Right atrium auricular region (tissue), 2 donors: ENCODE measurements at regions not wholly inside any gene's neighbourhood (a gene's known extent, or its start where the extent isn't known, plus 50 kb on each side); places are given as distances from the start of the nearest gene placed in this dataset.
"Not testable (repeated sequence)": the region's sequence is repeated elsewhere in the genome, so short reads cannot be mapped to it uniquely, and the experiment has no call there.

Experiments
- DNase-seq: peaks from one replicate; pipeline ENCODE4 v3.0.0-alpha.2; 2019; ENCODE audit warnings: low spot score
- H3K27ac ChIP-seq, 2 donors: fragments of 200-600 bp; sonication (generic); 1 replicate in 1 of 2; 2 replicates in 1 of 2; pipeline ENCODE4 v1.5.1; 2016 to 2019
- H3K27me3 ChIP-seq, 2 donors: fragments of 200-600 bp; sonication (generic); one replicate each; pipeline versions ENCODE4 v1.5.1 to v1.6.0; 2017 to 2019
- H3K36me3 ChIP-seq: fragments of 200-600 bp; sonication (generic); one replicate; pipeline ENCODE4 v1.5.1; 2016
- H3K4me1 ChIP-seq, 2 donors: fragments of 200-600 bp; sonication (generic); one replicate each; pipeline versions ENCODE4 v1.5.1 to v1.6.0; 2017 to 2019
- H3K4me3 ChIP-seq, 2 donors: fragments of 200-600 bp; sonication (generic); 1 replicate in 1 of 2; 2 replicates in 1 of 2; pipeline ENCODE4 v1.5.1; 2017 to 2019; ENCODE audit warnings: mild to moderate bottlenecking in 1 of 2, moderate library complexity in 1 of 2
- H3K9me3 ChIP-seq, 2 donors: fragments of 200-600 bp; sonication (generic); one replicate each; pipeline ENCODE4 v1.5.1; 2019
- CTCF ChIP-seq, 2 donors: fragments of 200-600 bp; sonication (generic); IDR thresholded peaks; one replicate each; pipeline ENCODE4 v1.5.1; 2019; ENCODE audit warnings: antibody characterized with exemption in 2 of 2

- no peak overlapping the region for H3K4me3 ChIP-seq
- H3K27ac ChIP-seq = no peak overlapping the region
- H3K4me1 ChIP-seq = no peaks in the 10 kb centered on the region
- H3K27me3 ChIP-seq = no peaks in the 10 kb centered on the region
- no peaks in the 10 kb centered on the region for H3K9me3 ChIP-seq
- DNase-seq = no peak
- no peaks in the 10 kb centered on the region for H3K36me3 ChIP-seq
- no peak for TF ChIP-seq CTCF (IDR thresholded peaks at IDR 0.05)
Measured at GRCh38 chr10:60589376-60589775, 188.9 kb upstream of the CDK1 start.

GRCh38 chr10:60581782-60582181 lies 192.1 kb upstream of the ANK3 start:
- not testable (repeated sequence) for H3K27ac ChIP-seq, H3K4me1 ChIP-seq, H3K36me3 ChIP-seq, H3K4me3 ChIP-seq, H3K9me3 ChIP-seq, DNase-seq, H3K27me3 ChIP-seq

- no peak for DNase-seq
- Histone ChIP-seq H3K27me3 (no peaks in the 10 kb centered on the region), H3K36me3 (no peaks in the 10 kb centered on the region), H3K9me3 (no peaks in the 10 kb centered on the region), H3K27ac (no peak overlapping the region), H3K4me1 (peaks cover 0 to 10% of the 10 kb centered on the region in 2 donors), H3K4me3 (no peak overlapping the region)
- TF ChIP-seq CTCF (IDR thresholded peaks at IDR 0.05) = no peak
Measured at GRCh38 chr10:60578217-60578616, 188.5 kb upstream of the ANK3 start.

- no peak for TF ChIP-seq CTCF (IDR thresholded peaks at IDR 0.05)
- H3K27me3 ChIP-seq = no peaks in the 10 kb centered on the region
Measured at GRCh38 chr10:60576130-60577069, 186.7 kb upstream of the ANK3 start.

GRCh38 chr10:60575105-60575504 lies 185.4 kb upstream of the ANK3 start:
- no peaks in the 10 kb centered on the region for H3K9me3 ChIP-seq
- H3K27ac ChIP-seq = no peak overlapping the region
- H3K4me1 ChIP-seq = peaks cover 0 to 14% of the 10 kb centered on the region in 2 donors
- no peak for DNase-seq
- no peak for TF ChIP-seq CTCF (IDR thresholded peaks at IDR 0.05)
- H3K36me3 ChIP-seq = no peaks in the 10 kb centered on the region
- no peak overlapping the region for H3K4me3 ChIP-seq
- no peaks in the 10 kb centered on the region for H3K27me3 ChIP-seq

More at GRCh38 chr10:60576130-60577069, 186.7 kb upstream of the ANK3 start:
- Histone ChIP-seq H3K9me3 (no peaks in the 10 kb centered on the region), H3K36me3 (no peaks in the 10 kb centered on the region), H3K27ac (peak overlapping the region; percentile 9 to 61), H3K4me1 (peaks cover 0 to 14% of the 10 kb centered on the region in 2 donors), H3K4me3 (peak overlapping the region in 1 of 2 donors; percentile 12)
- DNase-seq = no peak

GRCh38 chr10:60574388-60574787 lies 184.7 kb upstream of the ANK3 start:
- no peak overlapping the region for H3K27ac ChIP-seq
- no peaks in the 10 kb centered on the region for H3K27me3 ChIP-seq
- H3K36me3 ChIP-seq = no peaks in the 10 kb centered on the region
- TF ChIP-seq CTCF (IDR thresholded peaks at IDR 0.05) = no peak
- H3K4me1 ChIP-seq = peaks cover 0 to 14% of the 10 kb centered on the region in 2 donors
- H3K9me3 ChIP-seq = no peaks in the 10 kb centered on the region
- H3K4me3 ChIP-seq = no peak overlapping the region
- no peak for DNase-seq
